Glutamatergic neuron (in vitro differentiated cells): ENCODE measurements at regions not wholly inside any gene's neighbourhood (a gene's known extent, or its start where the extent isn't known, plus 50 kb on each side); places are given as distances from the start of the nearest gene placed in this dataset.

Source experiments
- DNase-seq: peaks from one replicate; pipeline ENCODE4 v3.0.0; 2022
- H3K27ac Mint-ChIP-seq: one replicate; pipeline ENCODE4 v1.8.0; 2020; ENCODE audit warnings: mild to moderate bottlenecking, mixed read lengths, inconsistent platforms; ENCODE audit not compliant: unreplicated experiment
- H3K27me3 Mint-ChIP-seq: one replicate; pipeline ENCODE4 v1.8.0; 2020; ENCODE audit warnings: mild to moderate bottlenecking, moderate library complexity, mixed read lengths, inconsistent platforms; ENCODE audit not compliant: unreplicated experiment
- H3K36me3 Mint-ChIP-seq: one replicate; pipeline ENCODE4 v1.8.0; 2020; ENCODE audit warnings: mild to moderate bottlenecking, mixed read lengths, inconsistent platforms; ENCODE audit not compliant: unreplicated experiment
- H3K4me1 Mint-ChIP-seq: one replicate; pipeline ENCODE4 v1.8.0; 2020; ENCODE audit warnings: mild to moderate bottlenecking, low read depth, mixed read lengths, inconsistent platforms; ENCODE audit not compliant: unreplicated experiment
- H3K4me3 Mint-ChIP-seq: one replicate; pipeline ENCODE4 v1.8.0; 2020; ENCODE audit warnings: mild to moderate bottlenecking, mixed read lengths, inconsistent platforms; ENCODE audit not compliant: unreplicated experiment
- H3K9me3 Mint-ChIP-seq: one replicate; pipeline ENCODE4 v1.8.0; 2020; ENCODE audit warnings: mild to moderate bottlenecking, moderate library complexity, mixed read lengths, inconsistent platforms; ENCODE audit not compliant: unreplicated experiment
- TF ChIP-seq, protein P1 (sequence below): fragments of 200-600 bp; sonication (generic); IDR thresholded peaks from one replicate; pipeline ENCODE4 v1.5.0; 2021; ENCODE audit not compliant: partially characterized antibody, unreplicated experiment

DNA sequence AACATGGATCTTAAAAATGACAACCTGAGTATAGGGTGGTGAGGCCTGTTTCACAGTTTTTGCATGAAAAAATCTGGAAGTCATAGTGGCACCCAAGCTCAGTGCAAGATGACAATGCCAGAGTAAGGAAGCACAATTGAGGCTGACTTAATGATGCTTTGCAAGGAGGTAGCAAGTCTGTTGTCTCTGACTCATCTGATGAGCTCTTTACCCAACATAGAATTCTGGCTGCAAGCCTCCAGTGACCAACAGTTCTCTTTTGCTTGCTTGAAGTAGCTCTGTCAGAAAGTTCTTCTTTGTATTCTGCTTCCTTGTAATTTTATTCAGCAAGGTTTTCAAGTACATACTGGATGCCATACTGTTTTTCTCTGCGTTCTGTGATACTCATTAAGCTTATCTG is 117.1 kb downstream of the FOXD2 start:
- peaks cover 3% of the 10 kb centered on the region for H3K9me3 Mint-ChIP-seq
- TF ChIP-seq, protein P1, sequence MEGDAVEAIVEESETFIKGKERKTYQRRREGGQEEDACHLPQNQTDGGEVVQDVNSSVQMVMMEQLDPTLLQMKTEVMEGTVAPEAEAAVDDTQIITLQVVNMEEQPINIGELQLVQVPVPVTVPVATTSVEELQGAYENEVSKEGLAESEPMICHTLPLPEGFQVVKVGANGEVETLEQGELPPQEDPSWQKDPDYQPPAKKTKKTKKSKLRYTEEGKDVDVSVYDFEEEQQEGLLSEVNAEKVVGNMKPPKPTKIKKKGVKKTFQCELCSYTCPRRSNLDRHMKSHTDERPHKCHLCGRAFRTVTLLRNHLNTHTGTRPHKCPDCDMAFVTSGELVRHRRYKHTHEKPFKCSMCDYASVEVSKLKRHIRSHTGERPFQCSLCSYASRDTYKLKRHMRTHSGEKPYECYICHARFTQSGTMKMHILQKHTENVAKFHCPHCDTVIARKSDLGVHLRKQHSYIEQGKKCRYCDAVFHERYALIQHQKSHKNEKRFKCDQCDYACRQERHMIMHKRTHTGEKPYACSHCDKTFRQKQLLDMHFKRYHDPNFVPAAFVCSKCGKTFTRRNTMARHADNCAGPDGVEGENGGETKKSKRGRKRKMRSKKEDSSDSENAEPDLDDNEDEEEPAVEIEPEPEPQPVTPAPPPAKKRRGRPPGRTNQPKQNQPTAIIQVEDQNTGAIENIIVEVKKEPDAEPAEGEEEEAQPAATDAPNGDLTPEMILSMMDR, result no peak
- H3K36me3 Mint-ChIP-seq, result no peaks in the 10 kb centered on the region
- DNase-seq, result no peak
- peaks cover 1% of the 10 kb centered on the region for H3K27me3 Mint-ChIP-seq
- H3K4me1 Mint-ChIP-seq, result peaks cover 4% of the 10 kb centered on the region
- no peak overlapping the region for H3K4me3 Mint-ChIP-seq
- no peak overlapping the region for H3K27ac Mint-ChIP-seq

DNA sequence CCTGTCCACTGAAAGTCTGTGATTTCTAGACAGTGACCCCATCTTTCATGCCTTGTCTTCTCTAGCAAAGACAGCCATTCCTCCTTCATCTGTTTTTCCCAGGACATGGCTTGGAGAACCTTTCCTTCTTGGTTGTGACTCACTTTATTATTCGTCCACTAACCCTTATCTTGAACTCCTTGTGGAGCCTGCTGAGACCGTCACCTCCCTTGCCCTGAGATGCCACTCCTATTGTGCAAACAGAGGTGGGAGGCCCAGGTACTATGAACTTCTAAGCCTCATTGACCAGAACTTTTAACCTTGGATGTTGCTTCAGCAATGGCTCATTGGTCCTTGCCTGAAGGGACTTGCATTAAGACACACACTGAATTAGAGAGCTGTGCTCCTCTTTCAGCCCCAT is 117.5 kb downstream of the FOXD2 start:
- Mint-ChIP-seq H3K4me1 (peaks cover 4% of the 10 kb centered on the region), H3K27ac (no peak overlapping the region), H3K9me3 (peaks cover 3% of the 10 kb centered on the region), H3K36me3 (no peaks in the 10 kb centered on the region), H3K27me3 (peaks cover 1% of the 10 kb centered on the region), H3K4me3 (no peak overlapping the region)
- DNase-seq, result no peak
- TF ChIP-seq, protein P1, result no peak

DNA sequence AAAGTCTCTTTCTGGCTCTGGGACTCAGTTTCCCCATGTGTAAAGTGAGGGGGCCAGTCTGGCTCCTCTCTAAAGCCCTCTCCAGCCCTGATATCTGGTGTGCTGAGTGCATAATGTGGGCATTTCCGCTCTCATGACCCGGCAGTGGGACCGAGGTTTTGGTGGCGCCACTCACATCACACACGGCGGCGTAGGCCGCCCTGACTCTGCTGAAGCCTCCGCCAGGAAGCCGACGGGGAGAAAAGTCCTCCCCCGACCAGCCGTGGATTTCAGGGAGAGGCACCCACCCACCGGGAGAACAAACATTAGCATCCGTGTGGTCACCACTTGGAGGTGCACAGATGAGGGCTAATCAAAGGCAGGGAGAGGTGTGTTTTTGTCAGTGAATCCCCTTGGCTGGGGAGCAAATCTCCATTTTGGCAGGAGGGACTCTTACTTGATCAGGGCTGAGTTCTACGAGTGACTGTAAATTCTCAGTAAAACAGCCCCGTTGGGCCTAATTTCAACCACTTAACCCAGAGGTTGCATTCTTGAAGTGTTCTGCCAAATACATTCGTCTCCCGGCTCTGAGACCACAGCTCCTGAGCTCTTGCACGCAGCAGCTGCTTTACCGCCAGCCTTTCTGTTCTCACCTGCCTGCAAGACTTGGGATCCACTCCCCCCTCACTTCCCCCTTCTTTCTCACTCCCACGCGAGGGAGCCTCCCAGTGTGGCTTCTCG is 118.2 kb downstream of the FOXD2 start:
- Mint-ChIP-seq H3K9me3 (no peaks in the 10 kb centered on the region), H3K4me3 (no peak overlapping the region), H3K27me3 (peaks cover 1% of the 10 kb centered on the region), H3K36me3 (no peaks in the 10 kb centered on the region), H3K4me1 (peaks cover 3% of the 10 kb centered on the region), H3K27ac (no peak overlapping the region)
- DNase-seq, result no peak
- TF ChIP-seq, protein P1, result no peak

DNA sequence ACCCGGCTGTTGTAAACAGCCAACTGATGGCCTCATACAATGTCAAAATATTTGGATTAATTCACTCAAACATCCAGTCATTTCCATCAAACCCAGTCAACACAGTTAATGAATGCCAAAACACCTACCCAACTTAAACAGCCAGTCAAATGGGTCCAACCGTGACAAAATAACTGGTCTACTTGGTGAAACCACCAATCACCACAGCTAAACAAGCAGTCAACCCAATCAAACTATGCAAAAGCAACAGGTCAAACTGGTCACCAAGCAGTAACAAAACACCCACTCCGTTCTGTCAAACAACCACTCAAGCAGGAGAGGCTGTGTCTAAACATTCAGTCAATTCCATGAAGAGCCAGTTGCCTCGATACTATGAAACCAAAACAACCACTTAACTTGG is 119.2 kb downstream of the FOXD2 start:
- Mint-ChIP-seq H3K36me3 (no peaks in the 10 kb centered on the region), H3K4me1 (peaks cover 5% of the 10 kb centered on the region), H3K9me3 (no peaks in the 10 kb centered on the region), H3K4me3 (no peak overlapping the region), H3K27ac (no peak overlapping the region), H3K27me3 (peaks cover 1% of the 10 kb centered on the region)
- DNase-seq, result no peak
- TF ChIP-seq, protein P1, result no peak

DNA sequence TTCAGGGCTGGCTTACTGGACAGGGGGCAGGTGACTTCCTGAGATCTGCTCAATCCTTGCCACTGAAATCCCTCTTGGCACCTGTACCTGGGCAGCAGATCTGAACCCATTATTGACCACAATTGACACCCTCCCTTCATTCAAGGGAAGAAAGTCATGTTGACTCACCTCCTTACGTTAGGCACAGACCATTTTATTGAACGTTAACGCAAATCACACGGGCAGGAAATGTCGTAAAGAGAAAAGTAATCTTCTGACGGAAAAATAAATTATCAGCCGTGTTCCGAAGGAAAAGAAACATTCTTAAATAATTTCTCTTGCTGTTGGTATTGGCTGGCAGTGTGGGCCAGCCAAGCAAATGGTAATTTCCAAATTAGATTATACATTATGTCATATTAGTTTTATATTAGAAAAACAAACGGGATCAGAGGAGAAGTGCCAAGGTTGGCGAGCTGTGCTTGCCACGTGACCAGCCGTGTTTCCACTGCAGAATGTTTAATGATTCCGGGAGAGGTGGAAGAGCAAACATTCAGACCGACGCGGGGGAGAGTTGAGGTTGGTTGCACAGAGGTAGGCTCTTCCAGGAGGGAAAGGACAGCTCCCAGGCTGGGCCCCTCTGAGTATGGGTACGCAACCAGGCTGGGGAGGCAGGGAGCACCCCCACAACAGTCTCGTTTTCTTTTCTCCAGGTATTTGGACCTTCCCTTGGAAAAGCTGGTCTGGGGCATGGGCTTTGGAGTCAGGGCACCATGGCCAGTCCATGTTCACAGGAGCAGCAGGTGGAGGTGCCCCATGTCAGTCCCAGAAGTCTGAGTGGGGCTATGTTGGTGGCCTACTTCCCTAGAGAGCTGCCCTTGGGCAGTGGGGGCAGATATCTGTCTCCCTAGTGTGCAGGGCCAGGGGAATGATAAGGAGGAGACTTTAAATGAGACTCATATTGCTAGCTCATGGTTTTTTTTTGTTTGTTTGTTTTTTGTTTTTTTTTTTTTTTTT is 121.1 kb downstream of the FOXD2 start:
- no peak for DNase-seq
- Mint-ChIP-seq H3K4me3 (no peak overlapping the region), H3K27ac (no peak overlapping the region), H3K36me3 (no peaks in the 10 kb centered on the region), H3K27me3 (peaks cover 5% of the 10 kb centered on the region), H3K4me1 (peaks cover 11% of the 10 kb centered on the region), H3K9me3 (no peaks in the 10 kb centered on the region)
- TF ChIP-seq, protein P1, result no peak
